Activated B cell treated with CpG ODN at 0.5 μM for 24 hours (primary cell): ENCODE measurements at regions not wholly inside any gene's neighbourhood (a gene's known extent, or its start where the extent isn't known, plus 50 kb on each side); places are given as distances from the start of the nearest gene placed in this dataset.

ENCODE experiments used
- ATAC-seq: fragments of 200-7000 bp; cut with Tn5 transposase; one replicate; pipeline ENCODE4 v1.10.0; 2021; ENCODE audit warnings: low read depth, mild to moderate bottlenecking, moderate library complexity
- CTCF ChIA-PET: fragments of 350-600 bp; sonication (Branson Sonifier 250); formaldehyde crosslinking; loops from one replicate; lab custom pipeline; 2021; ENCODE audit warnings: antibody characterized with exemption; lab: Charles Lee
- POLR2A ChIA-PET: fragments of 350-600 bp; sonication (Branson Sonifier 250); formaldehyde crosslinking; loops from one replicate; lab custom pipeline; 2021; ENCODE audit warnings: antibody characterized with exemption; lab: Charles Lee
- DNase-seq: peaks from one replicate; pipeline ENCODE4 v3.0.0; 2022
- H3K27ac Mint-ChIP-seq: one replicate; pipeline ENCODE4 v1.8.0; 2020; ENCODE audit warnings: mixed read lengths
- H3K27me3 Mint-ChIP-seq: one replicate; pipeline ENCODE4 v1.8.0; 2021; ENCODE audit warnings: mixed read lengths
- H3K36me3 Mint-ChIP-seq: one replicate; pipeline ENCODE4 v1.8.0; 2021; ENCODE audit warnings: low read depth, mixed read lengths
- H3K4me1 Mint-ChIP-seq: one replicate; pipeline ENCODE4 v1.8.0; 2021; ENCODE audit warnings: mixed read lengths
- H3K4me3 Mint-ChIP-seq: one replicate; pipeline ENCODE4 v1.8.0; 2020; ENCODE audit warnings: mild to moderate bottlenecking, mixed read lengths
- H3K9me3 Mint-ChIP-seq: one replicate; pipeline ENCODE4 v1.8.0; 2020; ENCODE audit warnings: mixed read lengths
- intact Hi-C: fragments of 100-400 bp; cut with micrococcal nuclease; formaldehyde crosslinking; loops from one replicate; pipeline ENCODE4 v1.15.1; 2024
- TF ChIP-seq, protein P1 (sequence below): fragments of 200-600 bp; IDR thresholded peaks from one replicate; pipeline ENCODE4 v1.8.0; 2022; ENCODE audit warnings: antibody characterized with exemption, mild to moderate bottlenecking

DNA sequence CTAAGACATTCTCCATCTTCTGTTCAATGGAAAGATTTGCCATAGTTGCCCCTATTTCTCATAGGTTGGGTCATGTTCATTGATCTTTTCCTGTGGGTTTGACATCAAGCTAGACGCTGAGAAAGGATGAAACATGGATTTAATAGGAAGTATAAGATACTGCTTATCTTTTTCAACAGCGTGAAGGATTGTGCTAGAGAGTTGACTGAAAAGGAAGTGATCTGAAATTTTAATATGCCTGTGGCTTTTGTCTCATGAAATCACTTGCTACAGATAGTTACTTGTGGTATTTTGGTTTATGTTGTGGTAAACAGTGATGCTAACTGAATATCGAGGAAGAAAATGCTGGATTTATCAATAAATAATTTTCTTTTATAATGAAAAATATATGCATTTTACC is 442.9 kb downstream of the EDEM1 start:
- CTCF ChIA-PET: no interaction called here
- H3K9me3 Mint-ChIP-seq: peaks cover 5% of the 10 kb centered on the region
- no peak for ATAC-seq
- H3K4me1 Mint-ChIP-seq: no peaks in the 10 kb centered on the region
- POLR2A ChIA-PET: no interaction called here
- DNase-seq: no peak
- TF ChIP-seq, protein P1, sequence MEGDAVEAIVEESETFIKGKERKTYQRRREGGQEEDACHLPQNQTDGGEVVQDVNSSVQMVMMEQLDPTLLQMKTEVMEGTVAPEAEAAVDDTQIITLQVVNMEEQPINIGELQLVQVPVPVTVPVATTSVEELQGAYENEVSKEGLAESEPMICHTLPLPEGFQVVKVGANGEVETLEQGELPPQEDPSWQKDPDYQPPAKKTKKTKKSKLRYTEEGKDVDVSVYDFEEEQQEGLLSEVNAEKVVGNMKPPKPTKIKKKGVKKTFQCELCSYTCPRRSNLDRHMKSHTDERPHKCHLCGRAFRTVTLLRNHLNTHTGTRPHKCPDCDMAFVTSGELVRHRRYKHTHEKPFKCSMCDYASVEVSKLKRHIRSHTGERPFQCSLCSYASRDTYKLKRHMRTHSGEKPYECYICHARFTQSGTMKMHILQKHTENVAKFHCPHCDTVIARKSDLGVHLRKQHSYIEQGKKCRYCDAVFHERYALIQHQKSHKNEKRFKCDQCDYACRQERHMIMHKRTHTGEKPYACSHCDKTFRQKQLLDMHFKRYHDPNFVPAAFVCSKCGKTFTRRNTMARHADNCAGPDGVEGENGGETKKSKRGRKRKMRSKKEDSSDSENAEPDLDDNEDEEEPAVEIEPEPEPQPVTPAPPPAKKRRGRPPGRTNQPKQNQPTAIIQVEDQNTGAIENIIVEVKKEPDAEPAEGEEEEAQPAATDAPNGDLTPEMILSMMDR: no peak
- no peak overlapping the region for H3K27ac Mint-ChIP-seq
- no peaks in the 10 kb centered on the region for H3K36me3 Mint-ChIP-seq
- no peaks in the 10 kb centered on the region for H3K27me3 Mint-ChIP-seq
- no peak overlapping the region for H3K4me3 Mint-ChIP-seq
- intact Hi-C loops: no loop called here

DNA sequence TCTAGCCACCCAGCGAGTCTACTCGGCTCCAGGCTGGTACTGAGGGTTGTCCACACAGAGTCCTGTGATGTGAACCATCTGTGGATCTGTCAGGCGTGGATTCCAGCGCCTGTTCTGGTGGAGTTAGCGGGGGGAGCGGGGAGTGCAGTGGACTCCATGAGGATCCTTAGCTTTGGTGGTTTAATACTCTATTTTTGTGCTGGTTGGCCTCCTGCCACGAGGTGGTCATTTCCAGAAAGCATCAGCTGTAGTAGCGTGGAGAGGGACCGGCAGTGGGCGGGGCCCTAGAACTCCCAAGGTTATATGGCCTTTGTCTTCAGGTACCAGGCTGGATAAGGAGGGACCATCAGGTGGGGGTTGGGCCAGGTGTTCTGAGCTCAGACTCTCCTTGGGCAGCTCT is 446.5 kb downstream of the EDEM1 start:
- ChIA-PET CTCF (no interaction called here), POLR2A (no interaction called here)
- no peak overlapping the region for H3K27ac Mint-ChIP-seq
- H3K9me3 Mint-ChIP-seq: peaks cover 6% of the 10 kb centered on the region
- intact Hi-C loops: no loop called here
- DNase-seq: no peak
- no peak overlapping the region for H3K4me3 Mint-ChIP-seq
- H3K36me3 Mint-ChIP-seq: no peaks in the 10 kb centered on the region
- TF ChIP-seq, protein P1: no peak
- H3K27me3 Mint-ChIP-seq: no peaks in the 10 kb centered on the region
- no peak for ATAC-seq
- H3K4me1 Mint-ChIP-seq: no peaks in the 10 kb centered on the region

DNA sequence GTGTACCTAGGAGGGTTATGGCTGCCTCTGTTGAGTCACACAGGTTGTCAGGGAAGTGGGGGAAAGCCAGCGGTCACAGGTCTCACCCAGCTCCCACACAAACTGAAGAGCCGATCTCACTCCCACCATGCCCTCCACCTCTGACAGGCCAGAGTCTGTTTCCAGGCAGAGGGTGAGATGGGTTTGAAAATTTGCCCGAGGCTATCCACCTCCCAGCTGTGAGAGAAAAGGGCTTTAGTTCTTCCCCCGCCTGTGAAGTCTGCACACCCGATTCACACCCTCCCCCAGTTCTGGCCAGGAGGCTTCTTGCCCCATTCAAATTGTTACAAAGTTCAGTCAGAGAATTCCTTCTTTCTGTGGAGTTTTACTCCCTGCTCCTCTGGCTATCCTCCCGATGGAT is 446.9 kb downstream of the EDEM1 start:
- POLR2A ChIA-PET: no interaction called here
- Mint-ChIP-seq H3K4me1 (no peaks in the 10 kb centered on the region), H3K4me3 (no peak overlapping the region), H3K27ac (no peak overlapping the region), H3K9me3 (peaks cover 8% of the 10 kb centered on the region), H3K36me3 (no peaks in the 10 kb centered on the region), H3K27me3 (no peaks in the 10 kb centered on the region)
- TF ChIP-seq, protein P1: no peak
- CTCF ChIA-PET: no interaction called here
- intact Hi-C loops: no loop called here
- ATAC-seq (no peak), DNase-seq (no peak)

DNA sequence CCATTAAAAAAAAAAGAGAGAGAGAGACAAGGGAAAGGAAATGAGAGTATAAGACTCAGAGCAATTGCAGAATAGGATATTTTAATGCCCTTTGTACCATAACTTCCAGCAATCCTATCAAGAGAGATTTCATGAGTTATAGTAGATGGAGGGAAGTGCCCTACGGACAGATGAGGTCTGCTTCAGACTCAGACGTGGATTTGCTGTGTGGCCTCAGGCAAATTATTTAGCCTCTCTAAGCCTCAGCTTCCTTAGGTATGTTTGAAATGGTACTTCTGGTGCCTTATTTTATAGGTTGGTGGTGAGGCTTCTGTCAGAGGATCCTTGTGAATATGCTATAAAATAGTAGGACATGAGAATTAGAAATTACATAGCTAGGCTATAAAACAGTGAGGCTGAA is 448.2 kb downstream of the EDEM1 start:
- no peaks in the 10 kb centered on the region for H3K27me3 Mint-ChIP-seq
- no peak for ATAC-seq
- POLR2A ChIA-PET: no interaction called here

DNA sequence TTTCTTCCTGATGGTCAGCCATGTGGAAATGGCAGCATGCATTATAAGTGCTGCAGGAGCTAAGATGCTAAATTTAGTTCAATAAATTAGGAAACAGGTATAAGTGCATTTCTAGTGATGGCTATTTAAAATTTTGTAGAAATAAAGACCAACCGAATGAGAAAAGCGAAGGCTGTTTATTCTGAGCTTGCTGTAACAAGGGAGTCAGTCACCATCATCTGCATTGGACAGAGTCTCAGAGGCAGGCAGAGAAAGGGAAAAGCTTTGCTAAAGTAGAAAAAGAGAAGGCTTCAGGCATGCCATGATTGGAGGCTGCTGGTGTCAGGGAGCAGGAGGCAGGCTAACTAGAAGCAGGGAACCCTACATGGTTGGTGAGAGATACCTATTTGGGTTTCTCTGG is 451.0 kb downstream of the EDEM1 start:
- H3K36me3 Mint-ChIP-seq: no peaks in the 10 kb centered on the region
- intact Hi-C loops: no loop called here
- H3K4me1 Mint-ChIP-seq: no peaks in the 10 kb centered on the region
- H3K9me3 Mint-ChIP-seq: peaks cover 8% of the 10 kb centered on the region
- no peak for ATAC-seq
- no peak overlapping the region for H3K4me3 Mint-ChIP-seq
- no peak for DNase-seq
- POLR2A ChIA-PET: no interaction called here
- TF ChIP-seq, protein P1: no peak
- no peaks in the 10 kb centered on the region for H3K27me3 Mint-ChIP-seq
- CTCF ChIA-PET: no interaction called here
- H3K27ac Mint-ChIP-seq: no peak overlapping the region

More for the DNA sequence above, 448.2 kb downstream of the EDEM1 start:
- intact Hi-C loops: no loop called here
- Mint-ChIP-seq H3K4me3 (no peak overlapping the region), H3K9me3 (peaks cover 8% of the 10 kb centered on the region), H3K27ac (no peak overlapping the region), H3K36me3 (no peaks in the 10 kb centered on the region), H3K4me1 (no peaks in the 10 kb centered on the region)
- CTCF ChIA-PET: no interaction called here
- TF ChIP-seq, protein P1: no peak
- DNase-seq: no peak
